GM12891 (cell line): ENCODE measurements at regions not wholly inside any gene's neighbourhood (a gene's known extent, or its start where the extent isn't known, plus 50 kb on each side); places are given as distances from the start of the nearest gene placed in this dataset.

Experiments
- DNase-seq: peaks from one replicate; pipeline ENCODE4 v3.0.0; 2011; ENCODE audit warnings: low spot score; ENCODE audit not compliant: insufficient read length
- FAIRE-seq: peaks from 2 replicates; lab custom pipeline; 2011; peaks lifted over from hg19 to GRCh38; lab: Jason Lieb, UNC
- PAX5 ChIP-seq: IDR thresholded peaks from 2 replicates; pipeline ENCODE4 v1.6.1; 2011; ENCODE audit warnings: low read length, moderate library complexity, mild to moderate bottlenecking; ENCODE audit not compliant: insufficient read depth, severe bottlenecking
- POLR2A ChIP-seq: IDR thresholded peaks from 2 replicates; pipeline ENCODE4 v1.6.1; 2011; ENCODE audit warnings: low read depth, low read length, control low read depth
- POLR2AphosphoS5 ChIP-seq: IDR thresholded peaks from 2 replicates; pipeline ENCODE4 v1.6.1; 2011; ENCODE audit warnings: low read depth, low read length, control low read depth
- POU2F2 ChIP-seq: IDR thresholded peaks from 2 replicates; pipeline ENCODE4 v1.6.1; 2011; ENCODE audit warnings: low read depth, mild to moderate bottlenecking, control low read depth, low read length, moderate library complexity
- SPI1 ChIP-seq: IDR thresholded peaks from 2 replicates; pipeline ENCODE4 v1.6.1; 2011; ENCODE audit warnings: low read depth, low read length, control low read depth
- TAF1 ChIP-seq: IDR thresholded peaks from 2 replicates; pipeline ENCODE4 v1.6.1; 2011; ENCODE audit warnings: low read depth, low read length, control low read depth

- FAIRE-seq (no peak), DNase-seq (no peak)
- TF ChIP-seq POLR2AphosphoS5 (no peak), POLR2A (no peak), PAX5 (no peak), TAF1 (no peak)
Observed at GRCh38 chr2:195414537-195415100, 242.4 kb upstream of the SLC39A10 start.

DNA sequence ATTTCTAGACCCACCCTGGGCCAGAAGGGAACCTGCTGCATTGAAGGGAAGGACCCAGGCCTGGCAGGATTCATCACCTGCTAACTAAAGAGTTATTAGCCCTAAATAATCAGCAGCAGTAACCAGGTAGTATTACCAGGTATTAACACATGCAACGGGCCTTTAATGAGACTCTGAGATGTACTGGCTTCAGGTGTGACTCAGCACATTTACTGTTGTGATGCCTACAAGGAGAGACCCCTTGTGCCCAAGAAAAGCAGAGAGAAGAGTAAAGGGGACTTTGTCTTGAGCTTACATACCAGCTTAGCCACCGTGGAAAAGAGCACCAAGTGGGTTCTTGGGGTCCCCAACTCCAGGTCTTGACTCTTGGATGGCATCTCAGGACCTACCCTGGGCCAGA lies 243.1 kb upstream of the SLC39A10 start:
- TF ChIP-seq POLR2A (no peak), SPI1 (no peak), POU2F2 (no peak), POLR2AphosphoS5 (no peak), TAF1 (no peak), PAX5 (no peak)
- no peak for FAIRE-seq
- DNase-seq, result no peak

- FAIRE-seq, result no peak
- no peak for TF ChIP-seq POU2F2
- no peak for TF ChIP-seq POLR2A
- TF ChIP-seq POLR2AphosphoS5, result no peak
- TF ChIP-seq PAX5, result no peak
- no peak for TF ChIP-seq TAF1
- no peak for TF ChIP-seq SPI1
- no peak for DNase-seq
Observed at GRCh38 chr2:195413422-195413821, 243.6 kb upstream of the SLC39A10 start.

GRCh38 chr2:195411219-195411687 lies 245.8 kb upstream of the SLC39A10 start:
- DNase-seq (no peak), FAIRE-seq (no peak)
- TF ChIP-seq TAF1 (no peak), SPI1 (no peak), POLR2AphosphoS5 (no peak), POLR2A (no peak), POU2F2 (no peak), PAX5 (no peak)

GRCh38 chr2:195410074-195410671 lies 246.9 kb upstream of the SLC39A10 start:
- no peak for DNase-seq
- FAIRE-seq, result no peak

DNA sequence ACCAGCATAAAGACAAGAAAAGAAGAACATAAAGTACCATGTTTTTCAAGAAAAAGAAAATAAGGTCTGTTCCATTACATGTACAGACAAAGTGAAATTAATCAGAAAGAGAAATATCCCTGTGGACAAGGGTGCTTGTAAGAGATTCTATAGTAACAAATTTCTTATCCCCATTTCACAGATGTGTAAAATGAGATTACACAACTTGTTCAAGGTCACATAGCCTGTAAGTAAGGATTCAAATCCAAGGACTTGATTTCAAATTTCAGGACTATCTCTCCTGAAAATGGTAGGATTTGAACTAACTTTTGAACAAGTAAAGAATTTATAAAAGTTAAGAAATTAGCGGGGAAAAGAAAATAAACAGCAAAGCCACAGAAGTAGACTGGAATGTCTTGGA lies 248.2 kb upstream of the SLC39A10 start:
- FAIRE-seq, result no peak
- DNase-seq, result no peak
- no peak for TF ChIP-seq TAF1
- no peak for TF ChIP-seq SPI1
- no peak for TF ChIP-seq POLR2AphosphoS5
- TF ChIP-seq POU2F2, result no peak

More at GRCh38 chr2:195410074-195410671, 246.9 kb upstream of the SLC39A10 start:
- TF ChIP-seq TAF1, result no peak
- TF ChIP-seq SPI1, result peak; percentile 77
- no peak for TF ChIP-seq POLR2AphosphoS5
- TF ChIP-seq POLR2A, result no peak
- TF ChIP-seq PAX5, result no peak

DNA sequence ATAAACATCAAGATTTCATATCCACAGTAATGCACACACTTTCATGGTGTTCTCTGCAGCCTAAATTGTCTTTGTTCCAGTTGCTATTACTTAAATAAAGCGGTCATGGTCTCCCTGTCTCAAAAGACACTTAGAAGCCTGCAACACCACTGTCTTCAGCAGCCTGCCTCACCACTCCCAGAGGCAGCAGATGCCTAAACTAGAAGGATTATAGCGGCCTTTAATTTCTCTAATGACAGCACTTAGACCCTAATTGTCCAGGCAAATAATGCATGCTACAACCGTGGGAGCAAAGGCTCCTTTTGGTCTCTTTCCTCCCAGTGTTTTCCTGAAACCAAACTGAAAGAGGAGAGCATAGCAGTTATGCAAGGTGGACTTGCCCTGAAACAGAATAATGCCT lies 248.8 kb upstream of the SLC39A10 start:
- DNase-seq (no peak), FAIRE-seq (no peak)

DNA sequence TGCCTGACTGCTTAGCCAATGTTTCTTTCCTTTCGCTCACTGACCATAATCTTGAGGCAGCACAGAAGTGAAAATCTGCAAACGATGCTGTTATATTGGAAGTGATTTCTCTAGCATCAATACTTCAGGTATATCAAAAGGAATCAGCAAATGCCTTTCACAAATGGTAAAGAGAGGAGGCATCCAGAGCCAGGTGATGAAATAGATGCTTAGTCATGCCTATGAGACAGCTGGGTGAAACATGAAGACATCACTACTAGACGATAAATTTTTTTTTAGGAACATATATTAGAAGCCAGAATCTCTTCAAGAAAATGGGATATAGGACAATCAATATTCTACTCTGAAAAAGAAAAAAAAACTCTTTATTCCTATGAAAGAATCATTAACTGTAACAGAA lies 249.2 kb upstream of the SLC39A10 start:
- DNase-seq, result no peak
- TF ChIP-seq TAF1 (no peak), POU2F2 (no peak), SPI1 (no peak)
- no peak for FAIRE-seq

More for the DNA sequence above, 248.8 kb upstream of the SLC39A10 start:
- TF ChIP-seq PAX5, result no peak
- TF ChIP-seq POLR2A, result no peak
- TF ChIP-seq TAF1, result no peak
- no peak for TF ChIP-seq SPI1
- no peak for TF ChIP-seq POLR2AphosphoS5
- TF ChIP-seq POU2F2, result no peak

GRCh38 chr2:195406886-195407603 lies 250.0 kb upstream of the SLC39A10 start:
- FAIRE-seq (peak; percentile 28), DNase-seq (no peak)
- TF ChIP-seq TAF1 (no peak), POLR2A (no peak), SPI1 (no peak), POU2F2 (no peak), POLR2AphosphoS5 (no peak), PAX5 (no peak)

DNA sequence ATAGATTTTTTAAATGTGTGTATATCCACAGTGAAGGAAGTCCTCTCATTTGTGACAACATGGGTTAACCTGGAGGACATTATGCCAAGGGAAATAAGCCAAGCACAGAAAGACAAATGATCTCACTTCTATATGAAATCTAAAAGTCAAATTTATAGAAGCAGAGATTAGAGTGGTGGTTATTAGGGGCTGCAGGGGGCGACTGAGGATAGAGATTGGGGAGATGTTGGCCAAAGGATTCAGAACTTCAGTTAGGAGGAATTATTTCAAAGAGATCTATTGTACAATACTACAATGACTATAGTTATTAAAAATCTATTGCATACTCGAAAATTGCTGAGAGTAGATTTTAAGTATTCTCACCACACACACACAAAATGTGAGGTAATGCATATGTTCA lies 252.4 kb upstream of the SLC39A10 start:
- TF ChIP-seq PAX5, result no peak
- TF ChIP-seq TAF1, result no peak
- no peak for TF ChIP-seq POLR2AphosphoS5
- TF ChIP-seq SPI1, result no peak
- DNase-seq (no peak), FAIRE-seq (no peak)
